ENCODE measurements at regions not wholly inside any gene's neighbourhood (a gene's known extent, or its start where the extent isn't known, plus 50 kb on each side); places are given as distances from the start of the nearest gene placed in this dataset.

DNA sequence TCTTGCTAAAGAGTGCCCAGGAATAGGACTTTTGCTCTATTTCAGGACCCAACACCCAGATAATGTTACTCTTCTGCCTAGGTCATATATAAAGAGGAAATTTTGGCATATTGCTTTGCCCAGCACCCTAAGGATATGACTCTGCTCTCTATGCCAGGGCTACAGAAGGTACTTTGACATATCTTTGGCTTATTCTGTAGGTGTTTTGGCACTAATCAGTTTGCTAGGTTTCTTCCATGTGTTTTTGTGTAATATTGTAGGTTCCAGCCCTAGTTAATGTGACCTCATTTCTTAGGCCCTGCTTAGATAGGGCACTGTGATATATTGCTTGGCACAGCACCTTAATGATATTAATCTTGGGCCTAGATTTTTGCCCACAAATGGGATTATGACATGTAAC is 842.9 kb upstream of the TSPY4 start:
- Histone ChIP-seq H3K4me1 (ENCODE audit: control insufficient read depth, extremely low read depth, insufficient read depth, low read length) (no peaks in the 10 kb centered on the region), H3K27ac (ENCODE audit: insufficient read depth, low read depth, low read length) (no peak overlapping the region), H3K4me2 (ENCODE audit: insufficient read depth, low read length) (no peak overlapping the region), H3K9me3 (replicated peaks; ENCODE audit: control insufficient read depth, insufficient read depth, low read length) (no peaks in the 10 kb centered on the region), H3K27me3 (ENCODE audit: control insufficient read depth in 2 of 2, insufficient read depth in 2 of 2, low read length in 2 of 2) (no peaks in the 10 kb centered on the region), H3K9me1 (replicated peaks; ENCODE audit: control insufficient read depth, extremely low read depth, insufficient read depth, low read length) (no peaks in the 10 kb centered on the region), H3K4me3 (replicated peaks in 1 of 3; ENCODE audit: insufficient read depth in 1 of 3, low read depth in 1 of 3, low read length in 3 of 3) (no peak overlapping the region), H3K79me2 (ENCODE audit: control insufficient read depth, insufficient read depth, low read length) (no peaks in the 10 kb centered on the region), H2AFZ (ENCODE audit: low read depth, low read length) (no peak overlapping the region), H3K36me3 (ENCODE audit: control insufficient read depth in 2 of 2, extremely low read depth in 1 of 2, insufficient read depth in 2 of 2, low read length in 2 of 2) (no peaks in the 10 kb centered on the region), H3K9ac (replicated peaks; ENCODE audit: extremely low read depth, insufficient read depth, low read length) (no peak overlapping the region), H4K20me1 (replicated peaks; ENCODE audit: control insufficient read depth, extremely low read depth, insufficient read depth, low read length) (no peaks in the 10 kb centered on the region)
- BruUV-seq (replicated peaks) = no TSS peak
- DNase-seq (ENCODE audit: low read depth, low spot score) (no peak), FAIRE-seq (no peak)
- intact Hi-C loops (cut with micrococcal nuclease) (no loop called here), dilution Hi-C loops (cut with MboI; ENCODE audit: extremely low pct_ligation_motif_present, low sequenced_read_pairs) (no loop called here)
- TF ChIP-seq POLR2A (IDR thresholded peaks at IDR 0.05; ENCODE audit: low read depth, low read length) (no peak), JUN (IDR thresholded peaks at IDR 0.05; ENCODE audit: borderline replicate concordance, insufficient read depth, insufficient read length, low read depth) (no peak), FOS (IDR thresholded peaks at IDR 0.05; ENCODE audit: borderline replicate concordance, insufficient read depth, low read length) (no peak), EZH2 (IDR thresholded peaks at IDR 0.05; ENCODE audit: borderline replicate concordance, low read depth, low read length, severe bottlenecking) (no peak), GATA2 (IDR thresholded peaks at IDR 0.05; ENCODE audit: insufficient read depth, insufficient read length, low read depth, low read length) (no peak), POLR2AphosphoS5 (IDR thresholded peaks at IDR 0.05; ENCODE audit: insufficient read depth, low read depth, low read length) (no peak)
- TF ChIP-seq, protein P1, sequence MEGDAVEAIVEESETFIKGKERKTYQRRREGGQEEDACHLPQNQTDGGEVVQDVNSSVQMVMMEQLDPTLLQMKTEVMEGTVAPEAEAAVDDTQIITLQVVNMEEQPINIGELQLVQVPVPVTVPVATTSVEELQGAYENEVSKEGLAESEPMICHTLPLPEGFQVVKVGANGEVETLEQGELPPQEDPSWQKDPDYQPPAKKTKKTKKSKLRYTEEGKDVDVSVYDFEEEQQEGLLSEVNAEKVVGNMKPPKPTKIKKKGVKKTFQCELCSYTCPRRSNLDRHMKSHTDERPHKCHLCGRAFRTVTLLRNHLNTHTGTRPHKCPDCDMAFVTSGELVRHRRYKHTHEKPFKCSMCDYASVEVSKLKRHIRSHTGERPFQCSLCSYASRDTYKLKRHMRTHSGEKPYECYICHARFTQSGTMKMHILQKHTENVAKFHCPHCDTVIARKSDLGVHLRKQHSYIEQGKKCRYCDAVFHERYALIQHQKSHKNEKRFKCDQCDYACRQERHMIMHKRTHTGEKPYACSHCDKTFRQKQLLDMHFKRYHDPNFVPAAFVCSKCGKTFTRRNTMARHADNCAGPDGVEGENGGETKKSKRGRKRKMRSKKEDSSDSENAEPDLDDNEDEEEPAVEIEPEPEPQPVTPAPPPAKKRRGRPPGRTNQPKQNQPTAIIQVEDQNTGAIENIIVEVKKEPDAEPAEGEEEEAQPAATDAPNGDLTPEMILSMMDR (IDR thresholded peaks at IDR 0.05; ENCODE audit: extremely low read depth in 1 of 2, insufficient read depth in 1 of 2, low read depth in 1 of 2, low read length in 2 of 2) = no peak
- TF ChIP-seq, protein P2, sequence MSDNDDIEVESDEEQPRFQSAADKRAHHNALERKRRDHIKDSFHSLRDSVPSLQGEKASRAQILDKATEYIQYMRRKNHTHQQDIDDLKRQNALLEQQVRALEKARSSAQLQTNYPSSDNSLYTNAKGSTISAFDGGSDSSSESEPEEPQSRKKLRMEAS (IDR thresholded peaks at IDR 0.05; ENCODE audit: insufficient read depth, insufficient read length) = no peak
- ChIA-PET POLR2A (no interaction called here), CTCF (no interaction called here)

Data from endothelial cell of umbilical vein (primary cell).